ENCODE measurements at regions not wholly inside any gene's neighbourhood (a gene's known extent, or its start where the extent isn't known, plus 50 kb on each side); places are given as distances from the start of the nearest gene placed in this dataset.

DNA sequence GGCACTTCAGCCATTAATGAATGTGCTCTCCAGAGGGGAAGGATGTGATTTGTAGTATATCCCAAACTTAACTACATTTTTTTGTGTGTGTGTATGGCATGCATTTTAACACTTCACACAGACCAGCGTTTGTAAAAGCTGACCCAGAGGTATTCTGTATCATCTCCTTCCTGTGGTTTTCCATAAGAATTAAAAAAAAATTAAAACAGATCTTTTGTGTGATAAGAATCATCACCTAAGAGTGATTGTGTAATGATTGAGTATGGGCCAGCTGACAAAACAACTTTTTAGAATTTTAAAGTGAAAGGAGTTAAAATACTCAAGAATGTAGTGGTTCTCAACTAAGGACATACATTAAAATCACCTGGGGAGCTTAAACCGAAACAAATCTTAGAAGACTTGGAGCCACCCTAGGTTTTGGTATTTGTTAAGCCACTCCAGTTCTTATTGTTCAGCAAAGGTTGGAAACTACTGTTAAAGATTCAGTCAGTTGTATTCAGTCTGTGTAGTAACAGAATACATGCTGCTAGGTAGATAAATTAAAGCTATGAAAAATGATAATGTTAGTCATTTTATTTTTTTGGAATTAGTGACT, 120.1 kb downstream of the HAUS1 start:
- no peak for DNase-seq (ENCODE audit: low read depth, low spot score)
- no peaks in the 10 kb centered on the region for H3K27me3 ChIP-seq (ENCODE audit: insufficient read depth, low read length)
- intact Hi-C loops (cut with micrococcal nuclease) = no loop called here
- BruUV-seq (replicated peaks) = no TSS peak
- H3K27ac ChIP-seq (ENCODE audit: low read depth, low read length) = no peak overlapping the region
- ChIA-PET POLR2A (no interaction called here), CTCF (interaction anchor here (1.2 kb wide), 1 partner anchor 12 kb away, joined by 5 read pairs; no protein-coding TSS in a partner anchor), RAD21 (ENCODE audit: low non-redundant PET in 1 of 2, low total read pairs in 2 of 2, uncharacterized antibody in 2 of 2, unreplicated experiment in 2 of 2) (no interaction called here)
- no peak for ATAC-seq
- no peak overlapping the region for H3K9ac ChIP-seq (ENCODE audit: low read length)
- H3K9me2 ChIP-seq (ENCODE audit: insufficient read depth) = no peaks in the 10 kb centered on the region
- no peak overlapping the region for H2AFZ ChIP-seq (ENCODE audit: low read depth, low read length, poor library complexity, severe bottlenecking)
- no peaks in the 10 kb centered on the region for H3K36me3 ChIP-seq (ENCODE audit: control insufficient read depth in 1 of 2, insufficient read depth in 2 of 2, low read length in 2 of 2)
- TF ChIP-seq SRF (IDR thresholded peaks at IDR 0.05; ENCODE audit: low read depth) = no peak
- no peak overlapping the region for H3K4me3 ChIP-seq (replicated peaks in 1 of 2; ENCODE audit: low read depth in 1 of 2, low read length in 2 of 2)
- H3K4me1 ChIP-seq (ENCODE audit: control insufficient read depth in 1 of 2, insufficient read depth in 2 of 2, low read length in 2 of 2) = no peaks in the 10 kb centered on the region
- no peaks in the 10 kb centered on the region; the same call in 1 of the 2 replicates for H4K20me1 ChIP-seq (ENCODE audit: insufficient read depth)
- H3K4me2 ChIP-seq (ENCODE audit: low read length) = no peak overlapping the region
- peaks cover 65% of the 10 kb centered on the region for H3K79me2 ChIP-seq (ENCODE audit: insufficient read depth, low read length)
- H3K9me3 ChIP-seq (ENCODE audit: control insufficient read depth in 1 of 2, insufficient read depth in 1 of 2, low read depth in 1 of 2, low read length in 2 of 2) = no peaks in the 10 kb centered on the region

DNA sequence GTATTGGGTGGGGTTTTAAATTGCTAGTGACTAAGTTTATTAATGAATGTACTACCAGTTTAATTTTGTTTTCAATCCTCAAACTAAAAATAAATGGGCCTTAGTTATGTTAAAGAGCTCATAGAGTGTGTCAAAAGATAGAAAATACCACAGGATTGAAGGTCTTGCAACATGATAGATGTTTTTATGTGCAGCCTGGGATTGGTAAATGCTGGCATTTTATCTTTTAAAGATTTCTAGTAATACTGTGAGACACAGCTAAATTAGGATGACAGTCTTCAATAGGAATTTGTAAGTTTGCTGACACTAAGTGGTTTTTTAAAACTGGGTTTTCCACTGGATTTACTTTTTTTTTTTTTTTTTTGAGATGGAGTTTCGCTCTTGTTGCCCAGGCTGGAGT, 122.3 kb downstream of the HAUS1 start:
- POLR2A ChIA-PET = no interaction called here
- H3K9ac ChIP-seq (ENCODE audit: low read length) = no peak overlapping the region
- no peaks in the 10 kb centered on the region for H3K27me3 ChIP-seq (ENCODE audit: insufficient read depth, low read length)
- no peaks in the 10 kb centered on the region for H3K4me1 ChIP-seq (ENCODE audit: control insufficient read depth in 1 of 2, insufficient read depth in 2 of 2, low read length in 2 of 2)
- RAD21 ChIA-PET (ENCODE audit: low non-redundant PET in 1 of 2, low total read pairs in 2 of 2, uncharacterized antibody in 2 of 2, unreplicated experiment in 2 of 2) = no interaction called here
- H3K9me3 ChIP-seq (ENCODE audit: control insufficient read depth in 1 of 2, insufficient read depth in 1 of 2, low read depth in 1 of 2, low read length in 2 of 2) = no peaks in the 10 kb centered on the region
- H3K36me3 ChIP-seq (ENCODE audit: control insufficient read depth in 1 of 2, insufficient read depth in 2 of 2, low read length in 2 of 2) = no peaks in the 10 kb centered on the region
- ATAC-seq (no peak), DNase-seq (ENCODE audit: low read depth, low spot score) (no peak)
- H3K79me2 ChIP-seq (ENCODE audit: insufficient read depth, low read length) = peaks cover 60% of the 10 kb centered on the region
- H4K20me1 ChIP-seq (ENCODE audit: insufficient read depth) = no peaks in the 10 kb centered on the region; the same call in 1 of the 2 replicates
- no peak overlapping the region for H3K27ac ChIP-seq (ENCODE audit: low read depth, low read length)
- no peak overlapping the region for H3K4me3 ChIP-seq (replicated peaks in 1 of 2; ENCODE audit: low read depth in 1 of 2, low read length in 2 of 2)
- H3K4me2 ChIP-seq (ENCODE audit: low read length) = no peak overlapping the region
- no peak for TF ChIP-seq SRF (IDR thresholded peaks at IDR 0.05; ENCODE audit: low read depth)
- TF ChIP-seq CBX3 (IDR thresholded peaks at IDR 0.05; ENCODE audit: low read depth) = no peak
- no peak for TF ChIP-seq TCF7L2 (IDR thresholded peaks at IDR 0.05; ENCODE audit: borderline replicate concordance, extremely low read depth, insufficient read depth, insufficient read length)
- TF ChIP-seq, protein P1, sequence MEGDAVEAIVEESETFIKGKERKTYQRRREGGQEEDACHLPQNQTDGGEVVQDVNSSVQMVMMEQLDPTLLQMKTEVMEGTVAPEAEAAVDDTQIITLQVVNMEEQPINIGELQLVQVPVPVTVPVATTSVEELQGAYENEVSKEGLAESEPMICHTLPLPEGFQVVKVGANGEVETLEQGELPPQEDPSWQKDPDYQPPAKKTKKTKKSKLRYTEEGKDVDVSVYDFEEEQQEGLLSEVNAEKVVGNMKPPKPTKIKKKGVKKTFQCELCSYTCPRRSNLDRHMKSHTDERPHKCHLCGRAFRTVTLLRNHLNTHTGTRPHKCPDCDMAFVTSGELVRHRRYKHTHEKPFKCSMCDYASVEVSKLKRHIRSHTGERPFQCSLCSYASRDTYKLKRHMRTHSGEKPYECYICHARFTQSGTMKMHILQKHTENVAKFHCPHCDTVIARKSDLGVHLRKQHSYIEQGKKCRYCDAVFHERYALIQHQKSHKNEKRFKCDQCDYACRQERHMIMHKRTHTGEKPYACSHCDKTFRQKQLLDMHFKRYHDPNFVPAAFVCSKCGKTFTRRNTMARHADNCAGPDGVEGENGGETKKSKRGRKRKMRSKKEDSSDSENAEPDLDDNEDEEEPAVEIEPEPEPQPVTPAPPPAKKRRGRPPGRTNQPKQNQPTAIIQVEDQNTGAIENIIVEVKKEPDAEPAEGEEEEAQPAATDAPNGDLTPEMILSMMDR (IDR thresholded peaks at IDR 0.05 in 2 of 3, conservative IDR thresholded peaks at IDR 0.05 in 1 of 3; ENCODE audit: borderline replicate concordance in 1 of 3, insufficient read depth in 1 of 3, low read depth in 2 of 3, low read length in 2 of 3) = no peak
- TF ChIP-seq SIN3A (IDR thresholded peaks at IDR 0.05; ENCODE audit: low read depth) = no peak
- TF ChIP-seq, protein P2, sequence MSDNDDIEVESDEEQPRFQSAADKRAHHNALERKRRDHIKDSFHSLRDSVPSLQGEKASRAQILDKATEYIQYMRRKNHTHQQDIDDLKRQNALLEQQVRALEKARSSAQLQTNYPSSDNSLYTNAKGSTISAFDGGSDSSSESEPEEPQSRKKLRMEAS (IDR thresholded peaks at IDR 0.05) = no peak
- no peak for TF ChIP-seq EZH2phosphoT487 (IDR thresholded peaks at IDR 0.05; ENCODE audit: borderline replicate concordance)
- no peak for TF ChIP-seq SP1 (IDR thresholded peaks at IDR 0.05; ENCODE audit: low read depth)
- TF ChIP-seq EZH2 (IDR thresholded peaks at IDR 0.05) = no peak
- no peak for TF ChIP-seq EGR1 (IDR thresholded peaks at IDR 0.05; ENCODE audit: low read depth)
- TF ChIP-seq ZFX (IDR thresholded peaks at IDR 0.05) = no peak
- TF ChIP-seq POLR2A (IDR thresholded peaks at IDR 0.05; ENCODE audit: borderline replicate concordance, extremely low read depth, insufficient read depth, insufficient read length) = no peak
- no peak for TF ChIP-seq ZBTB33 (IDR thresholded peaks at IDR 0.05; ENCODE audit: extremely low read depth, insufficient replicate concordance, low read length)
- H3K9me2 ChIP-seq (ENCODE audit: insufficient read depth) = no peaks in the 10 kb centered on the region
- intact Hi-C loops (cut with micrococcal nuclease) = no loop called here
- no peak overlapping the region for H2AFZ ChIP-seq (ENCODE audit: low read depth, low read length, poor library complexity, severe bottlenecking)
- BruUV-seq (replicated peaks) = no TSS peak
- CTCF ChIA-PET = no interaction called here

Data from HCT116 (cell line).